CD14-positive monocyte (primary cell): ENCODE measurements at regions not wholly inside any gene's neighbourhood (a gene's known extent, or its start where the extent isn't known, plus 50 kb on each side); places are given as distances from the start of the nearest gene placed in this dataset.

Experiments
- DNase-seq, 3 donors: peaks; one replicate each; pipeline ENCODE4 v3.0.0-alpha.2; 2011 to 2022
- H2AFZ ChIP-seq: 2 replicates; pipeline ENCODE4 v1.6.0; 2012; ENCODE audit warnings: mild to moderate bottlenecking, low read depth, low read length, inconsistent platforms; ENCODE audit not compliant: insufficient read depth, poor library complexity, severe bottlenecking
- H3K27ac ChIP-seq, 2 donors: 1 replicate in 1 of 2; 2 replicates in 1 of 2; pipeline ENCODE4 v1.5.1; 2012 to 2013; ENCODE audit warnings: low read length in 2 of 2, control low read depth in 1 of 2, inconsistent platforms in 1 of 2, low read depth in 1 of 2, mild to moderate bottlenecking in 1 of 2
- H3K27me3 ChIP-seq, 2 donors: one replicate each; pipeline versions ENCODE4 v1.6.0 to v1.6.1; 2011 to 2013; ENCODE audit warnings: low read length in 2 of 2; ENCODE audit not compliant: control insufficient read depth in 2 of 2, insufficient read depth in 2 of 2
- H3K36me3 ChIP-seq, 2 donors: replicated peaks in 1 of 2; 1 replicate in 1 of 2; 2 replicates in 1 of 2; pipeline versions ENCODE4 v1.5.1 to v1.6.1; 2012 to 2013; ENCODE audit warnings: low read length in 2 of 2, control low read depth in 1 of 2, inconsistent platforms in 1 of 2, mild to moderate bottlenecking in 1 of 2; ENCODE audit not compliant: insufficient read depth in 2 of 2, control insufficient read depth in 1 of 2
- H3K4me1 ChIP-seq, 2 donors: 1 replicate in 1 of 2; 2 replicates in 1 of 2; pipeline versions ENCODE4 v1.5.1 to v1.6.1; 2012 to 2013; ENCODE audit warnings: low read length in 2 of 2, control low read depth in 1 of 2, inconsistent platforms in 1 of 2, mild to moderate bottlenecking in 1 of 2, moderate library complexity in 1 of 2; ENCODE audit not compliant: insufficient read depth in 2 of 2, control insufficient read depth in 1 of 2
- H3K4me2 ChIP-seq: replicated peaks from 2 replicates; pipeline ENCODE3; 2012; ENCODE audit warnings: low read length, moderate library complexity, mild to moderate bottlenecking; ENCODE audit not compliant: poor library complexity, severe bottlenecking; ENCODE audit errors: extremely low read depth
- H3K4me3 ChIP-seq, 3 experiments: fragments of 200-600 bp in 1 of 3; sonication (generic) in 1 of 3; replicated peaks in 1 of 3; 1 replicate in 2 of 3; 2 replicates in 1 of 3; pipeline ENCODE4 v1.5.1; 2011 to 2013; ENCODE audit warnings: low read length in 3 of 3, mild to moderate bottlenecking in 3 of 3, control low read depth in 2 of 3, low read depth in 2 of 3, inconsistent platforms in 1 of 3, moderate library complexity in 1 of 3
- H3K79me2 ChIP-seq: 2 replicates; pipeline ENCODE4 v1.6.0; 2012; ENCODE audit warnings: mild to moderate bottlenecking, control low read depth, inconsistent platforms, low read length, moderate library complexity; ENCODE audit not compliant: insufficient read depth
- H3K9ac ChIP-seq: 2 replicates; pipeline ENCODE4 v1.6.0; 2017; ENCODE audit warnings: low read length, mild to moderate bottlenecking; ENCODE audit not compliant: insufficient read depth, poor library complexity, severe bottlenecking
- H3K9me3 ChIP-seq, 2 donors: replicated peaks in 1 of 2; 1 replicate in 1 of 2; 2 replicates in 1 of 2; pipeline versions ENCODE4 v1.5.1 to v1.6.1; 2012 to 2013; ENCODE audit warnings: low read length in 2 of 2, control low read depth in 1 of 2; ENCODE audit not compliant: control insufficient read depth in 1 of 2, insufficient read depth in 1 of 2
- H4K20me1 ChIP-seq: 2 replicates; pipeline ENCODE4 v1.6.0; 2012; ENCODE audit warnings: mild to moderate bottlenecking, low read length, control low read depth, moderate library complexity; ENCODE audit not compliant: insufficient read depth
- H3K27ac Mint-ChIP-seq, 7 donors: one replicate each; pipeline ENCODE4 v1.8.0; 2020; ENCODE audit warnings: mild to moderate bottlenecking in 7 of 7, mixed read lengths in 7 of 7, moderate library complexity in 6 of 7, inconsistent platforms in 2 of 7
- H3K27me3 Mint-ChIP-seq, 3 donors: one replicate each; pipeline ENCODE4 v1.8.0; 2021 to 2022; ENCODE audit warnings: low read depth in 3 of 3, mild to moderate bottlenecking in 3 of 3, mixed read lengths in 3 of 3, moderate library complexity in 3 of 3, inconsistent platforms in 1 of 3
- H3K36me3 Mint-ChIP-seq, 2 donors: one replicate each; pipeline ENCODE4 v1.8.0; 2020; ENCODE audit warnings: mixed read lengths in 2 of 2, inconsistent platforms in 1 of 2, mild to moderate bottlenecking in 1 of 2
- H3K4me1 Mint-ChIP-seq: one replicate; pipeline ENCODE4 v1.8.0; 2020; ENCODE audit warnings: mild to moderate bottlenecking, mixed read lengths
- H3K4me3 Mint-ChIP-seq, 2 donors: one replicate each; pipeline ENCODE4 v1.8.0; 2020; ENCODE audit warnings: mild to moderate bottlenecking in 2 of 2, mixed read lengths in 2 of 2, moderate library complexity in 1 of 2
- H3K9me3 Mint-ChIP-seq, 7 donors: one replicate each; pipeline ENCODE4 v1.8.0; 2020 to 2022; ENCODE audit warnings: mixed read lengths in 7 of 7, mild to moderate bottlenecking in 6 of 7, moderate library complexity in 6 of 7, inconsistent platforms in 2 of 7
- CTCF ChIP-seq: fragments of 200-600 bp; IDR thresholded peaks from one replicate; pipeline ENCODE4 v1.8.0; 2022; ENCODE audit warnings: antibody characterized with exemption, mild to moderate bottlenecking
- WGBS: methylation state at CpG from one replicate; pipeline ENCODE4 v1.1.5; 2013; ENCODE audit warnings: missing lambda C conversion rate; ENCODE audit not compliant: insufficient coverage; 5-methylcytosine and 5-hydroxymethylcytosine counted together
- intact Hi-C, 2 donors: fragments of 100-400 bp; cut with micrococcal nuclease; formaldehyde crosslinking; loops; one replicate each; pipeline versions ENCODE4 v1.15.0 to v1.15.1; 2023

- Histone ChIP-seq H3K4me3 (no peak overlapping the region), H2AFZ (no peak overlapping the region), H3K79me2 (no peaks in the 10 kb centered on the region), H4K20me1 (no peaks in the 10 kb centered on the region), H3K27me3 (no peaks in the 10 kb centered on the region), H3K4me1 (no peaks in the 10 kb centered on the region), H3K9ac (no peak overlapping the region), H3K36me3 (no peaks in the 10 kb centered on the region), H3K9me3 (peaks cover 0 to 8% of the 10 kb centered on the region in 2 donors), H3K4me2 (no peak overlapping the region), H3K27ac (no peak overlapping the region)
- no peak for TF ChIP-seq CTCF
- WGBS: 95% methylated on average over 3 of the region's 4 CpGs
- Mint-ChIP-seq H3K4me3 (no peak overlapping the region), H3K27ac (no peak overlapping the region), H3K9me3 (peaks cover 0 to 11% (median 6%) of the 10 kb centered on the region in 7 donors), H3K4me1 (no peaks in the 10 kb centered on the region), H3K27me3 (no peaks in the 10 kb centered on the region), H3K36me3 (no peaks in the 10 kb centered on the region)
- DNase-seq: no peak
- intact Hi-C loops: no loop called here
These were observed 372.1 kb downstream of the KIF16B start for GRCh38 chr20:16201191-16201590.

GRCh38 chr20:16197696-16198095 lies 375.6 kb downstream of the KIF16B start:
- DNase-seq: no peak
- no CpG with 5 or more reads among the region's 2 CpGs for WGBS
- Histone ChIP-seq H3K27me3 (no peaks in the 10 kb centered on the region), H3K4me2 (no peak overlapping the region), H3K4me1 (no peaks in the 10 kb centered on the region), H3K27ac (no peak overlapping the region), H3K36me3 (no peaks in the 10 kb centered on the region), H3K9me3 (peaks cover 0 to 8% of the 10 kb centered on the region in 2 donors), H3K4me3 (no peak overlapping the region), H3K9ac (no peak overlapping the region), H3K79me2 (no peaks in the 10 kb centered on the region), H2AFZ (no peak overlapping the region), H4K20me1 (no peaks in the 10 kb centered on the region)
- Mint-ChIP-seq H3K9me3 (peaks cover 2 to 14% (median 9%) of the 10 kb centered on the region in 7 donors), H3K36me3 (no peaks in the 10 kb centered on the region), H3K4me1 (no peaks in the 10 kb centered on the region), H3K4me3 (no peak overlapping the region), H3K27me3 (no peaks in the 10 kb centered on the region), H3K27ac (no peak overlapping the region)
- intact Hi-C loops: no loop called here
- TF ChIP-seq CTCF: no peak
